Erythroblast (primary cell): ENCODE measurements at regions not wholly inside any gene's neighbourhood (a gene's known extent, or its start where the extent isn't known, plus 50 kb on each side); places are given as distances from the start of the nearest gene placed in this dataset.

ENCODE experiments used
- GATA1 ChIP-seq: IDR thresholded peaks from 2 replicates; pipeline ENCODE4 v1.6.1; 2011; ENCODE audit warnings: low read depth, mild to moderate bottlenecking, control low read depth, low read length, moderate library complexity
- POLR2A ChIP-seq: IDR thresholded peaks from 2 replicates; pipeline ENCODE4 v1.6.1; 2011; ENCODE audit warnings: mild to moderate bottlenecking, low read length

- no peak for TF ChIP-seq POLR2A
- TF ChIP-seq GATA1 = no peak
These were observed 226.2 kb upstream of the ZSWIM2 start for GRCh38 chr2:187075199-187075635.
